NT2/D1 (cell line): ENCODE measurements at regions not wholly inside any gene's neighbourhood (a gene's known extent, or its start where the extent isn't known, plus 50 kb on each side); places are given as distances from the start of the nearest gene placed in this dataset.

Source experiments
- DNase-seq: peaks from one replicate; pipeline ENCODE4 v3.0.0-alpha.2; 2011; ENCODE audit warnings: low read depth, low spot score
- H3K27me3 ChIP-seq: 2 replicates; pipeline ENCODE4 v1.6.0; 2011; ENCODE audit warnings: mild to moderate bottlenecking; ENCODE audit not compliant: insufficient read length, insufficient read depth
- H3K36me3 ChIP-seq: 2 replicates; pipeline ENCODE4 v1.6.1; 2011; ENCODE audit warnings: mild to moderate bottlenecking, low read length, mixed read lengths; ENCODE audit not compliant: insufficient read depth, insufficient read length
- H3K4me1 ChIP-seq: 2 replicates; pipeline ENCODE4 v1.5.1; 2011; ENCODE audit not compliant: insufficient read depth, insufficient read length
- H3K4me3 ChIP-seq: 2 replicates; pipeline ENCODE4 v1.5.1; 2011; ENCODE audit warnings: low read depth; ENCODE audit not compliant: insufficient read length
- H3K9ac ChIP-seq: 2 replicates; pipeline ENCODE4 v1.6.0; 2011; ENCODE audit warnings: low read depth; ENCODE audit not compliant: insufficient read length
- H3K9me3 ChIP-seq: 2 replicates; pipeline ENCODE4 v1.5.1; 2011; ENCODE audit warnings: mild to moderate bottlenecking, low read length; ENCODE audit not compliant: insufficient read depth
- SUZ12 ChIP-seq: IDR thresholded peaks from 2 replicates; pipeline ENCODE4 v1.6.1; 2011; ENCODE audit not compliant: insufficient read length, insufficient read depth; ENCODE audit errors: extremely low read depth
- YY1 ChIP-seq: IDR thresholded peaks from 2 replicates; pipeline ENCODE4 v1.6.1; 2011; ENCODE audit not compliant: insufficient read length, insufficient read depth
- ZNF274 ChIP-seq: IDR thresholded peaks from 2 replicates; pipeline ENCODE4 v1.6.1; 2011; ENCODE audit warnings: mild to moderate bottlenecking, low read depth, low read length

DNA sequence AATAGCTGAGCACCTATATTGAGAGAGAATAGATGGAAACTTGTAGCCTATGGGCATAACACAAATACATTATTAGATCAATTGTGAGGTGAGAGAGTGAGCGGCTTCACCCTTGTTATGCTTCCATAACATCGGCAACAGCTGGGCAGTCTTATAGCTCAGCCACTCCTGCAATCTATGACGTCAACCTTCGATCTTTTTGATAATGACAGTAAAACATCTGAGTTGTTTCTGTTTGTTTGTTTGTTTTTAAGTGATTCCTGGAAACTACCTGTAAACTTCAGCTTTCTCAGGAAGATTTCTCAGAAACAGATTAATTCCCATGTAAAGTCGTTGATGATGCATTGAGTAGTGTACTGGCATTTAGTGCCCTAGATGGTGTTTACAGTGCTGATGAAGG, 90.0 kb downstream of the DSEL start:
- Histone ChIP-seq H3K9ac (no peak overlapping the region), H3K27me3 (no peaks in the 10 kb centered on the region), H3K9me3 (no peaks in the 10 kb centered on the region), H3K36me3 (no peaks in the 10 kb centered on the region), H3K4me1 (no peaks in the 10 kb centered on the region), H3K4me3 (no peak overlapping the region)
- no peak for DNase-seq
- TF ChIP-seq YY1: no peak
- no peak for TF ChIP-seq SUZ12
- no peak for TF ChIP-seq ZNF274

DNA sequence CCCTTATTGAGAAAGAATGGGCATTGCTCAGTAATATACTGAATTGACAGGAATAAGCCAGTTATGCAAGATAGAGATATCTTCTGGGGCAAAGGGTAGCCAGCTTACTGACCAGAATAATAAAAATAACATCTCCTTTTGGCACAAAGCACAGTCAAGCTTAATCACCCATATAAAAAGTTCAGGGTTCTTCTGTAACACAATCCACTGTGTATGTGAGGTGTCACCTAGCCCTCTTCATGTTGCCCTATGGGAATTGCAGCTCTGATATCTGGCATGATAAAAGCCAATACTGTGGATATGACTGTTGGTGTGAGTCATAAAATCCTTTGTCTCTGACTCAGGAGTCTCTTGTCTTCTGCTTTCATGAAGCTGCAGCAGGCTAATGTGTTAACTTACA, 90.8 kb downstream of the DSEL start:
- Histone ChIP-seq H3K9ac (no peak overlapping the region), H3K4me1 (no peaks in the 10 kb centered on the region), H3K36me3 (no peaks in the 10 kb centered on the region), H3K4me3 (no peak overlapping the region), H3K9me3 (no peaks in the 10 kb centered on the region), H3K27me3 (no peaks in the 10 kb centered on the region)
- TF ChIP-seq SUZ12 (no peak), YY1 (no peak), ZNF274 (no peak)
- no peak for DNase-seq

DNA sequence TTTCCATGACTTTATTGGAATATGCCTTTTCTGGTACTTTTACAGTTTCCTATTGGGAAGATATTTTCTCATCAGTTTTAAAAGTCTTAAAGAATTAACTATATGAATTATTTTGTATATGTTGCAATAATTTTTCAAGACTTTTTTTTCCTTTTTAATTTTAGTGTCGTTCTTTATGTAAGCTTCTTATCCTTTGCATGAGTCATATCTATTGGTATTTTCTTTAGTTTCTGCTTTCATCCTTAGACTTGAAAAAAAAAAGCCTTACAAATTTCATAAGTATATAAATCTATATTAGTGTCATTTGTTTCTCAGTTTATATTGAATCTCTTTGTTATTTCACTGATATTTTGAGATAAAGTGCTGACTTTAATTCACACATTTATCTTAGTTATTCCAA, 94.9 kb downstream of the DSEL start:
- H3K36me3 ChIP-seq: no peaks in the 10 kb centered on the region
- H3K4me1 ChIP-seq: no peaks in the 10 kb centered on the region
- TF ChIP-seq SUZ12: no peak
- TF ChIP-seq YY1: no peak
- TF ChIP-seq ZNF274: no peak
- H3K9ac ChIP-seq: no peak overlapping the region
- H3K9me3 ChIP-seq: no peaks in the 10 kb centered on the region
- H3K27me3 ChIP-seq: no peaks in the 10 kb centered on the region
- no peak for DNase-seq
- H3K4me3 ChIP-seq: no peak overlapping the region

DNA sequence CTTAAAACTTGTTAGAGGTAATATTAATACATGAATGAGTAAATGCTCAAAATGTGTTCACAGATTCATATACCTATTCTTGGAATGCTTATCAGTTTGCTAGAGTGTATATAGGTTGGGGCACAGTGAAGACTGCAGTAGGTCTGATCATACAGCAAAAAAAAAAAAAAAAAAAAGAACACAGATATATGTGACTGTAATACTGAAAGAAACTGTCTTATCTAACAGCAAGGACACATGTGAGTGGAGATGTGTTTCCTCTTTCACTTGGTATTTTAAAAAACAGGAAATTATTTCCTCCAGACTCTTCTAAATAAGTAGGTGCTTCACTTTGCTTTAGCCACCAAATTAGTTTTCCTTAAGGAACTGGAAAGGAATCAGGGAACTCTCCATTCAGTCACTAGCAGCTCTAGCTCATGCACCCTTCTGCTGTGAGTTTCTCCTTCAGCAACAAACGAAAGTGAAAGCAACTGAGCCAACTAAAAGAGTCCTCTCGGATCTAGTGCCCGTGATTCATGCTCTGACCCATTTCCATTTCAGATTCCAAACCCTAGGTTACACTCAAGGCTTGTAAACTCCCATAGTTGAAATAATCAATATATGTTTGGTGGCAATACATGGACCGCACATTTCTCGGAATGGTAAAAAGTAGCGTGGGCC, 98.5 kb downstream of the DSEL start:
- Histone ChIP-seq H3K9ac (no peak overlapping the region), H3K27me3 (no peaks in the 10 kb centered on the region), H3K36me3 (no peaks in the 10 kb centered on the region), H3K4me3 (no peak overlapping the region), H3K4me1 (no peaks in the 10 kb centered on the region), H3K9me3 (no peaks in the 10 kb centered on the region)
- TF ChIP-seq YY1 (no peak), SUZ12 (no peak), ZNF274 (no peak)
- no peak for DNase-seq

DNA sequence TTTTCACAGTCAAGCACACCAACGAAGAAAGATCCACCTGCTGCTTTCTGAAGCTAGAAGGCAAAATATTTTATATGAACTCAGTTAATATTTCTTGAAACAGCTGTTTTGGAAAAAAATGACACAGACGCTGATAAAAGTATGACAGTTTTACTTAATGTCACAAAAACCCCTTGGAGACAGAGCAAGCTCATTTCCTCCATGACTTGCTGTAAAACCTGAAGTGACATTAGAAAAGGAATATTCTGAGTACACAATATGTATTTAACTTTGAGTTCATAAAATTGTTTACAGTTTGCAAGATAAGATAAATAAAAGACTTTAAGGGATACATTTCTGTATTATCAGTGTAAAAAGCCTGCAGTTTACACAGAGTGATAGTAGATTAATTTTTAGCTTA, 105.4 kb downstream of the DSEL start:
- no peaks in the 10 kb centered on the region for H3K27me3 ChIP-seq
- DNase-seq: no peak
- no peaks in the 10 kb centered on the region for H3K36me3 ChIP-seq
- TF ChIP-seq SUZ12 (no peak), YY1 (no peak), ZNF274 (no peak)
- H3K4me3 ChIP-seq: no peak overlapping the region
- H3K9ac ChIP-seq: no peak overlapping the region
- no peaks in the 10 kb centered on the region for H3K9me3 ChIP-seq
- no peaks in the 10 kb centered on the region for H3K4me1 ChIP-seq

DNA sequence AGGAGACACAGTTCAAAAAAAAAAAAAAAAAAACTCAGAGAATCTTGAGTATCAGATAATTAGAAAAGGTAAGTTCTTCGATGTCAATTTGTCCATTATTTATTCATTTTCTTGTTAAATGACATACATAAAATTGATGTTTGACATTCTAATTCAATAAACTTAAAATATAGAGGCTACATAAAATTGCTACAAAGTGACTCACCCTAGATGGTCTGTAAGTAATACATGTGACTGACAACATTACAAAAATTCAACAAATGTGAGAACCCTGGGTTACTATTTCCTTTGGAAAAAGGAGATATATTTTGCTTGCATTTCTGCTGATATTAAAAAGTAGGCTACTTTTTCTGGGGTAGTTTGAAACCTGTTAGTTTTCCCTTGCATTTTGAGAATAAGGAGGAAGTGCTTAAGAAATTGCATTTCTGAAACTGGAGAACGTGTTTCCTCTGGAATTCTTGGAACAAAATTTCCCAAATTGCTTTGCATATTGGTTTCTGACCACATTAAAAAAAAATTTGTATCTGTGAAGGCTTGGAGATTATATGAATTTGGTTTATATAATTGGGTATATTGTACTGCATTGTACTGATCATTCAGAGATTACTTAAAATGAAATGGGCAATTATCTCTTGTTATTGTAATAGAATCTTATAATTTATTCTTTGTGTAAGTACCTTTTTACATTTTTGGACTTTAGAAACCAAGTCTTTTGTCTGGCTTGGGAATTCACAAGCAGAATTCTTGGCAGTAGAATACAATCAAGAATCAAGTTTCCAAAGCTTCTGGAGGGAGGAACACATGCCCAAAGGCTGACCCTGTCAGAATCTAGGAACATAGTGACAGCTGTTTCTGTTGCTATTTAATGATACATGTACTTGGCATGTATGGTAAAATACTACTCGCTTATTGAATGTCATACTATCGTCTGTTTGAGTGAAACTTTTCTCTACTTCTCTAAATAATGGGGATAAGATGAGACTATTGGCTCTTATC, 106.1 kb downstream of the DSEL start:
- no peaks in the 10 kb centered on the region for H3K4me1 ChIP-seq
- TF ChIP-seq ZNF274 (no peak), SUZ12 (no peak), YY1 (no peak)
- no peak for DNase-seq
- H3K27me3 ChIP-seq: no peaks in the 10 kb centered on the region
- H3K9me3 ChIP-seq: no peaks in the 10 kb centered on the region
- no peak overlapping the region for H3K9ac ChIP-seq
- no peak overlapping the region for H3K4me3 ChIP-seq
- H3K36me3 ChIP-seq: no peaks in the 10 kb centered on the region

DNA sequence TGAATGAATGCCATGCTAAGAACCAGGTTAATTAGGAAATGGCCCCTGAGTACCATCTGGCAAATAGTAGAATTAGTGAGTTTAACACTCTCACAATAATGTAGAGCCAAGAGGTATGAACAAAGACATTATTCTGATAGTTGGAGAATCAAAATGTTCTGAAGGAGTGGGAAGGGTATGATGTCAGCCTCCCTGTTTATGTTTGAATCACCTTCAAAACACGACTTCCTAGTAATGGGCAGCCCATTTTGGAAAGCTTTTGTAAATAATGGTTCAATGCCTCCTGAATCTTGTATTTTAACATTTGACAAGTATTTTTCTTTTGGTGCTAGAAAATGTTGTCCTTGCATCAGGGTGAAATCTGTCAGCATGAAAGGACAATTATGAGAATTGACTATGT, 108.3 kb downstream of the DSEL start:
- H3K9ac ChIP-seq: no peak overlapping the region
- H3K36me3 ChIP-seq: no peaks in the 10 kb centered on the region
- H3K4me3 ChIP-seq: no peak overlapping the region
- H3K4me1 ChIP-seq: no peaks in the 10 kb centered on the region
- no peak for DNase-seq
- H3K27me3 ChIP-seq: no peaks in the 10 kb centered on the region
- H3K9me3 ChIP-seq: no peaks in the 10 kb centered on the region
- TF ChIP-seq YY1 (no peak), SUZ12 (no peak), ZNF274 (no peak)
